ENCODE measurements at regions not wholly inside any gene's neighbourhood (a gene's known extent, or its start where the extent isn't known, plus 50 kb on each side); places are given as distances from the start of the nearest gene placed in this dataset.

GRCh38 chr12:38116968-38117367 lies 199.6 kb upstream of the ALG10B start (continued):
- TF ChIP-seq CHD7 (IDR thresholded peaks at IDR 0.05; ENCODE audit: insufficient replicate concordance, low read length) (no peak), SIN3A (conservative IDR thresholded peaks at IDR 0.05 in 1 of 2, IDR thresholded peaks at IDR 0.05 in 1 of 2; ENCODE audit: low read depth in 1 of 2, low read length in 2 of 2) (no peak), CBX8 (IDR thresholded peaks at IDR 0.05; ENCODE audit: borderline replicate concordance, low read depth, low read length) (no peak), FOSL1 (IDR thresholded peaks at IDR 0.05; ENCODE audit: insufficient read depth, low read depth, low read length) (no peak), BACH1 (IDR thresholded peaks at IDR 0.05; ENCODE audit: low read length) (no peak), SAP30 (IDR thresholded peaks at IDR 0.05; ENCODE audit: insufficient read depth, insufficient replicate concordance, low read length) (no peak), RFX5 (IDR thresholded peaks at IDR 0.05; ENCODE audit: borderline replicate concordance, low read depth, low read length) (no peak), HDAC2 (IDR thresholded peaks at IDR 0.05; ENCODE audit: borderline replicate concordance in 1 of 2, low read depth in 2 of 2, low read length in 2 of 2) (no peak), GTF2F1 (IDR thresholded peaks at IDR 0.05; ENCODE audit: borderline replicate concordance, low read depth, low read length) (no peak), TAF7 (optimal IDR thresholded peaks at IDR 0.05; ENCODE audit: borderline replicate concordance, low read depth, low read length) (no peak), SP4 (IDR thresholded peaks at IDR 0.05; ENCODE audit: low read length) (no peak), KDM4A (IDR thresholded peaks at IDR 0.05; ENCODE audit: low read depth, low read length, severe bottlenecking) (no peak)
